NCI-H774 (cell line): ENCODE measurements at regions not wholly inside any gene's neighbourhood (a gene's known extent, or its start where the extent isn't known, plus 50 kb on each side); places are given as distances from the start of the nearest gene placed in this dataset.
A peak's percentile ranks its signal among the peaks of the same experiment; 100 is the strongest.

Experiments used
- DNase-seq: peaks from one replicate; lab custom pipeline; 2025; lab: John Stamatoyannopoulos, UW

DNA sequence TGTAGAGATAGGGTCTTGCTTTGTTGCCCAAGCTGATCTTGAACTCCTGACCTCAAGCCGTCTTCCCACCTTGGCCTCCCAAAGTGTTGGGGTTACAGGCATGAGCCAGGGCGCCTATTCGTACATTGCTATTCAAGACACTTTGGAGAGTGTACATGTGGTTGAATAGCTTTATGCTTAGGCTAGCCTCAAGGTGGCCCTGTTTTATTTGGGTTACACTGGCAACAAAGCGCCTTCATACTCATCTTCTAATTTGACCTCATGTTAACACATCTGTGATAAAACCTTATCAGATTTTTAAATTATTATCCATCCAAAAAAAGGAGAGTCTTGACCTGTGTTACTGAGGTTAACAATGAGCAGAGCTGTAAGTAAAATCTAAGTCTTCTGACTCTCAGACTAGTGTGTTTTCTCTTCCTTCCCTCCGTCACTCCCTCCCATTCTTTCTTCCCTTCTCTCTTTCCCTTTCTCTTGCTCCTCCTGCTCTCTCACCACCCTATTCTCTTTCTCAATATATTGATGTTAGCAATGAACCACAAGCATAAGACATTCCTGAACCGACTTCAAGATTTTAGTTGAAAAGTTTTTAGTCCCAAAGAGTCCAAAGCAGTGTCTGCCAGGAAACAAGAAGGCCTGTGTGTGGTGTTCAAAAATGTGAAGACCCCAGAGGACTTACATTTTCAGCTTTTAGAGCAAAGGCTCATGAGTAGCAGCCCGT, 603.7 kb upstream of the CFAP20DC start:
- no peak for DNase-seq

DNA sequence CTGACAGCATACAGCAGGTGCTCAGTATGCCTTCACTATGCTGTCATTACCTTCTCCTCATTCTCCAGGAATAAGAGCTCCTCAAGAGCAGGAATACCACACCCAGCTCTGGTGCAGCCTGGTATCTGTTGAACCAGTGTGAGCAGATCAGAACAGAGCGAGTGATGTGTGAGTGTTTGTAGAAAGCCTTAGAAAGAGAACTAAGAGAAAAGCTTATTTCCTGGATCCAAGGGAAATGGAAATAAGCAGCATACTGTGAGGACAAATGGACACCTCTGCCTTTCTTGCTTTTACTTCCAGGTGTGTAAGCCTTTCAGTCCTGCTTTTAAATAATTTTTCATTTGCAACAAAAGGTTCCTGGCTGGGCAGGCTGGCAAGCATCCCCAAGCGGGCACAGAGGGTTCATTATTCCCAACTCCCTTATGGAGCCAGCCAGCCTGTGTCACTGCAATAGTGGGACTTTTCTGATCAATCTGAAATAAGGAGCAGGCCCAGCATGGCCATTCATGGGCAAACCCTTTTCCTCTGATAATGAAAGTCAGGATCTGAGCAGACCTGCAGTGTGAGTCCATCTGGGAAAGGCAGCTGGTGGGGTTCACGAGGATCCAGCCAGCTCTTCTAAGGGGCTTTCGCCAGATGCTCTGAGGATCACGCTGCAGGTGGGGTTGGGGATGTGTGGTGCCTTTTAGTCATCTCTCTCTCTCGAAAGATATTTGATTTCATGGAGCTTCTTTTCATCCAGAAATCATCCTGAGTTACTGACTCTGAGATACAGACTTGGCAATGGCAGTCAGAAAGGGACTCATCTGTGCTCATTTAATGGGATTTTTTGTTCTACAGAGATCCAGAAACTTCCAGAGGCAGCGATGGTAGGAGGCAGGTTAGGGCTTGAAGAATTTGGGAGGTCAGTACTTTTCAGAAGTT, 594.9 kb upstream of the CFAP20DC start:
- DNase-seq = no peak

DNA sequence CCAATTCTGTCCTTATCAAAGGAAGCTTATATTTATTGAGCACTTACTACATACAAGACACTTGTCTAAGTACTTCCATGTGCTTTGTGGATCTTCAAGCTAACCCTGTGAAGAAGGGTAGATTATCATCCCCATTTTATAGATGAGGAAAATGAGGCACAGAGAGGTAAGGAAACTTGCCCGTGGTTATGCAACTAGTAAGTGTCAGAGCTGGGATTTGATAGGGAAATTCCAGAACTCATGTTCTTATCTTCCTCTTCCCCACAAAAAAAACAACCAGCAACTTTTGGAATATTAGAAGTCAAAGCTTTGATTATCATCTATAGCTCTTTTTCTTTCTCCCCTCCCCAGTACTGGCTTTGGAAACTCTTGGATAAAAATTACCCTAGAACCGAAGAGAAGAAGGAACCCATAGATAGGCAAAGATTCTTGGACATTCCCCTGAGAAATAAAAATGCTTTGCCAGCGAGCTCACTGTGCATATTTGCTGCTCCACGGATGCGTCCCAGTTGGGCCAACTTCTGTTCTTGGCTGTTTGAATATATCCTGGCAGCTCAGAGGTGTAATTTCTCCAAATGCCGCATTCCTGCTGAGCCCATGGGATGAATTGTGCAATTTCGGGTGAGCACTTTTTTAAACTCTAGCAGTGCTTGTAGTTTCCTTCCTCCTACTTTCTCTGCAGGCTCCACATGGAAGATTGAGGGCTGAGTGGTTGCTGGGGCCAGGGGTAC, 591.5 kb upstream of the CFAP20DC start:
- no peak for DNase-seq

DNA sequence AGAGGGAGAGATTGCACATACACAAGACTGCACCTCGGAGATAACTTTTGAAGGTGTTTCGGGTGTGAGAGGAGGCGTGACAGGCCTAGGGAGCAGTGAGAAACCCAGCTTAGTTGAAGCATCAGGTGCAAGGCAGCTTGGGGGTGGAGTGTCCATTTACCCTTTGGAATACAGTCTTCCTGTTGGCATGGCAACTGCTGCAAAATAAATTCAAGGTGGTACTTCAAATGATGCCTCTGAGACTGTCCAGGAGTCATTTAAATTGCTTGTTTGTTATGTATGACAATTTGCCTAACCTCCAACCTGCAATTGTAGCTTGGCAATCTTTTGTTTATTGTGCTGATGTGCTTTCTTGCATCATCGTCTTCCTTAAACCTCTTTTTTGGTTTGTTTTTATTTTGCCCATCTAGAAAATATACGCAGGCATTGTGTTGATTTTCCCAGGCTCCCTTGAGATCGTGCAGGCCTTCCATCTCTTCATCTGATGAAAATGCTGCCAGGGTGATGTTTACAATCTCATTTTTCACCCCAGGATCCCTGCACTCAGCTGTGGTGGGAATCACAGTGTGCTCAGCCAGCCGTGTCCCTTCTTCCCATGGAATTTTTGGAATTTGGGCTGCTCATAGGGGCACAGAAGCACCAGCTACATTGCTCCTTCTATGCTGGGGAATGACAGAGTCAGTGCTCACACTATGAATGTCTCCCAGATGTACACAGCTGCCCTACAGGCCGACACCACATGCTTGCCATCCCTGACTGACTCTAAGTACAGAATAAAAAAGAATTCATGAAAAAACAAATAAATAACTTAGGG, 583.1 kb upstream of the CFAP20DC start:
- DNase-seq = no peak

DNA sequence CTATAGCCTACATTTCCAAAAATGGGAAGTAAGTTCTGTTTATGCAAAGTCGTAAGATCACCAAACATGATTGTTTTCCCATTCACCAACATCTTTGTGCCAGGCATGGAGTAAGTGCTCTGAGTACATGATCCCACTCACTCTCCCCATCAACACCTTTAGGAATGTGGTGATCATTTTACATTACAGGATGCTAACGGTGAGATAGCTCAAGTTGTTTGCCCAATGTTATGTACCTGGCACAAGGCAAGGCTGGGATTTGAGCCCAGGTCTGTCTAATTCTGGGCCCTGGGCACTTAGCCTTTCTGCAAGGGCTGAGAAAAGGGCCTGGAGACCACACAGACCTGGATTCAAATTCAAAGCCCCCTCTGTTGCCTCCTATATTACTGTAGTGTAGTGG, 581.7 kb upstream of the CFAP20DC start:
- DNase-seq = no peak

- DNase-seq = no peak
Observed at GRCh38 chr3:59621037-59621436, 571.2 kb upstream of the CFAP20DC start.

- DNase-seq = no peak
Observed at GRCh38 chr3:59620325-59620724, 570.5 kb upstream of the CFAP20DC start.

GRCh38 chr3:59612444-59612715, 562.6 kb upstream of the CFAP20DC start:
- no peak for DNase-seq

DNA sequence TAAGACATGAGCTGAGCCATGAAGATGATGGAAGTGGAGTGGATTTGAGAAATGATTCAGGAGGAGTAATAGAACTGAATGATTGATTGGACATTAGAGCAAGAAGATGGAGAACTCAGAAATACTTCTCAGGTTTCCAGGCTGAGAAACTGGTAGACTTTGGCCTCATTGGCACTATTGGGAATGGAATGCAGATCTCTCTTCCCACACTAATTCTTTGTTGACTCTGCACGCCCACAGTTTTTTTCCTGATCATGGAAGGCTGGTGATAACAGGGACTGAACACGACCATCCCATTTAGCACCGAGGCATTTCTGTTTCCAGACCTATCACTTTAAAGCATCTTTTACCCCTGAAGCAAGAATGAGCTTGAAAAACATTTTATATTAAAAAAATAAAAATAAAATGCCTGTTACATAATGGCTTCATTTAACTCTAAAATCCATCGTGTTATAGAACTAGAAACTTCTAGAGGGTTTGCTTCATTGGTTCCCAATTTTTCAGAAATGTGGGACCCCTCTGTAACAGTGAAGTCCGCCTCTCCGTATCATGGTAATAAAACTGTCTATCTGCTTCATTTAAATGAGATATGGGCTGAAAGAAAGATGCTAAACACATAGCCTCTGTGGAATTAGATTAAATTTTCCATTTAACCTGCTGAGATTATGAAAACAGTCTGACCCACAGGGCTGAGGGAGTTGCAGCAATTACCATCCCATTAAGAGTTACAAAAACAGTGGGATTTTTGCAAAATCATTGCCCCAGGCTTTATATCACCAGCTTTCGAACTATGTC, 562.0 kb upstream of the CFAP20DC start:
- DNase-seq = no peak

DNA sequence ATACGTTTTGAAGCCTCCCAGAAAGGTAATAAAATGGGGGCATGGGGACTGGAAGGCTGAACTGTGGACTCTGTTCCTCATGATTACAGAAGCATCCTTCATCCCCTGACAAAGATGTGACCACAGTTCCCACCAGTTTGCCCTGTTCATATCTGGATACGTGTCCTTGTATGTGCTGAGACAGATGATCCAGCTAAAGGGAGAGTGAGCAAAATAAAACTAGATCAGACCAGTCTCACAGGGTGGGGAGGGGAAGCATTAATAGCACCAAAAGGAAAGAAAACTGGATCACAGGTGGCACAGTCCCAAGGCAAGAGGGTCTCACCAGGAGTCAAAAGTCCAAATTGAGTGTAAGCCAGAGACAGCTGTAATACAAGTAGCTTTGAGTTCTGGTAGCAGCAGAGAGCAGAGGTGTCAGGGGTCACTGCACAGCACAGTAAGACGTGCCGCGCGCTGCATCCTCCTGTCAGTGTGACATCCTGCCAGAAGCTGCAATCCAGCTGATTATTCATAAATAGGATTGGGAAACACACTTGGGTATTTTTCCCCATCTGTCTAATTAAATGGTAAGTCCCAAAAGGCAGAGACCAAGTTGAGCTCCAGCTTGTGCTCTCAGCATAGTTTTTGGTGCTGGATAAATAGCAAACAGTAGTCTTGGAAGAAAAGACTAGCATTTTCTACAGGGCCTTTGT, 560.0 kb upstream of the CFAP20DC start:
- no peak for DNase-seq

DNA sequence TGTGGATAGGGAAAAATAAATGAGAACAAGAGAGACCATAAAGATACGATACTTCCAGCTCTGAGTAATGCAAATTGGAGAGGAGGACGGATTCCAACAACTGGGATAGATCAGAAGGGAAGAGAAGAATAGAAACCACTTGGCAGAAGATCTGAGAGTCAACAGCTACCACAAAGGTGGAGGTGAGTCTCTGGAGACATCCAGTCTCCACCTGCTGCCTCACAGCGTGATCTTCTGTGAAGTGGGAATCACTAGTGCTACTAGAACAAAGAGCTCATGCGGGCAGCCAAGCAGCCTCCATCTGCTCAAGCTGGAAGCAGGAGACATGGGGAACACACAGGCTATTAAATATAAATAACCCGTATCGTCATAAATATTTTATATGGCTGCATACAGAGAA, 558.5 kb upstream of the CFAP20DC start:
- DNase-seq = peak; percentile 28

GRCh38 chr3:59607656-59608055, 557.8 kb upstream of the CFAP20DC start:
- DNase-seq = no peak

DNA sequence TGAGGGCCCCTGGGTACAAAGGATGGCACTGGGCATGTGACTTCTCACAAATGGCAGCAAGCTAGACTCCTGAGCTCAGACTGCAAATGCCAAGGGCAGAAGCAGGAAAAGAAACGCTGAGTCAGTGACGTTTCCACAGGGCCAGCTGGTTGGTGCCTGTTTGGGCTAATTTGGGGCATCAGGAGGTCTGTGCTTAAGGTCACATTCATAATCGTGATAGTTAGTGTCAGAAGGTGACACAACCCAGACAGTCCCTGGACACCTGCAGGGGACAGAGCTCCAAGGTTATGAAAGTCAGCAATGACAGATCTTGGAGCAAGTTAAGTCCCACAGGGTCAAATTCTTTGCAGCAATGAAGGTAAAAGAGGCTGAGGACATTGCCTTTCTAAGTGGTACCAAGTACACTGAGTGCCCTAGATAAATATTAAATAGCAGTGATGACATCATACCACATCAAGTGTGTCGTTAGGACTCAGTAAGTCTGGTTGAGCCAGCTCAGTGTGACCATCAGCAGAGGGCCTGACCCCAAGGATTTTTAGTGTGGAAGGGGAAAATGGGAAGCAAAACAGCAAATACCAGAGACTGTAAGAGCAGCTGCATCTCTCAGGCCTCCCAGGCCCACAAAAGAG, 556.9 kb upstream of the CFAP20DC start:
- no peak for DNase-seq

DNA sequence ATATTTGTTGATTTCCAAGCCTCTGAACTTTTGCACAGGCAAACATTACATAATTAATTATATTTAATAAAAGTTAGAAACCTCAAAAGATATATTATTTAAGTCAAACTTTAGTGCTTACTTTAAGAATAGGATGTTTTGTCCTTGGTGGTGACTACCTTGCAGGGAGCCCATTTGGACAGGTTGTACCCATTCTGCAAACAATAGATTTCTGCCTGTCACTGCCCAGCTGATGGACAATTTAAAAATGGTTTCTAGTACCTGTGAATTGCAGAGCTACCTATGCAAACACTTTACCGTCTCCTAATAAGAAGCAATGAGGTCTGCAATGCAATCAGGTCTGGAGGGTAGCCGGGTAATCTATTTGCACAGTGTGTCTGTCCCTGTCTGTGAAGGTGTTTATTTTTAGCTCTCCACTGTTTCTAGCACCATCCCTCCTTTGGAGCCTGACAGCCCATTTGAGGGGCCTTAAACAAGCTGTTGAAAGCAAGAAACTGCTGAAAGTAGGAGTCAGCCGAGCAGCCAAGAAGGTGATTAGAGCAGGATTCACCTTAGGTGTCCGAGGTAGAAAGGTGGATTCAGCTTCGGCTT, 556.2 kb upstream of the CFAP20DC start:
- DNase-seq = no peak

GRCh38 chr3:59605318-59605717, 555.5 kb upstream of the CFAP20DC start:
- peak; percentile 28 for DNase-seq

DNA sequence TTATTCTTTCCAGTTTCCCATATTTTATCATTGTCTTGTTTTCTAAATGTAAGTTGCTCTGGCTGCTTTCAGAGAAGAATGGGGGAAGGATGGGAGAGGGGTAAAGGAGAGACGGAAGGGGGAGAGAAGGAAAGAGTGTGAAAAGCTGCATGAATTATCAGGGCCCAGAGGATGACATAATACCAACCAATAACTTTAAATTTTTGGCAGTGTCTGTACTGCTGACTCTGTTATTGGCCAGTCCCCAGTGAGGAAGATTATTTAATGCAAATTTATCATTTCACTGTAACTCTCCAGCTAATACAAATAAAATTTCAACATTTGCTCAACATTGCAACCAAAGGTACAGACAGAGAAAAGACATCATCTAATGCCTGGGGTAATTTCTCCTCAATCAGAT, 551.7 kb upstream of the CFAP20DC start:
- no peak for DNase-seq

DNA sequence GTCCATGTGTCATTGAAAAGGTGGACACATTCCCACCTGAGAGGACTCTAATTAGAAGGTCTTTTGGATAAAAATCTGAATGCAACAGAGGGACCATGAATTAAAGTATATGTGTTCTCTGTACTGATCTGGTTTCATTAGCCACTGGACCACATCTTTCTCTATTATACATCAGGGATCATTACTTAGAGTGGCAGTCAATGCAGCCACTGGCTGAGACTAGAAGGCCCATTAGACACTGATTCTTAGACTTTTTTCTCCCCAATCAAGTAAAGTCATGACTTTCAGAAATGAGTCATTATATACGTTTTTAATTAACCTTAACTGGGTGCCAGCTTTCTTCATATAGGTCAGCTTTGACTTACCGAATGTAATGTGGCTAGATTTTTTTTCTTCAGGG, 550.8 kb upstream of the CFAP20DC start:
- DNase-seq = no peak

DNA sequence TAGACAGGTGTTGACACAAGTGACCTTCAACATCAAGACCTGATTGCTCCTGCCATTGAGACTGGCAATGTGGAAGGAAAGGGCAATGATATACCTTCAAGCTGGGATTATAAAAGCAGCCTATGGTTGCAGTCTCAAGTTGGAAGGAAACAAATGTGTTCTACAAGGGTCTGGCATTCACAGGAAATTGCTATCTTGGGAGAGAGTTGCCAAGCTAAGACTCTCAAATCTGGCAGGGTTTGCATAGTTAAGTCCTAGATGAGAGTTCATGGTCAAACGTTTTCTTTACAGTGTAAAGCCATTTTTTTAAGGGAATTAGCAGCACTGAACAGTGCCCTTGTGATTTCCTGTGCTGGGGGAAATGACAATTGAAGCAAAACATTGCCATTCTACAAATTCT, 546.9 kb upstream of the CFAP20DC start:
- DNase-seq = no peak

GRCh38 chr3:59595830-59596229, 546.0 kb upstream of the CFAP20DC start:
- no peak for DNase-seq

- no peak for DNase-seq
Observed at GRCh38 chr3:59593380-59593779, 543.6 kb upstream of the CFAP20DC start.
